ENCODE measurements at regions not wholly inside any gene's neighbourhood (a gene's known extent, or its start where the extent isn't known, plus 50 kb on each side); places are given as distances from the start of the nearest gene placed in this dataset.

DNA sequence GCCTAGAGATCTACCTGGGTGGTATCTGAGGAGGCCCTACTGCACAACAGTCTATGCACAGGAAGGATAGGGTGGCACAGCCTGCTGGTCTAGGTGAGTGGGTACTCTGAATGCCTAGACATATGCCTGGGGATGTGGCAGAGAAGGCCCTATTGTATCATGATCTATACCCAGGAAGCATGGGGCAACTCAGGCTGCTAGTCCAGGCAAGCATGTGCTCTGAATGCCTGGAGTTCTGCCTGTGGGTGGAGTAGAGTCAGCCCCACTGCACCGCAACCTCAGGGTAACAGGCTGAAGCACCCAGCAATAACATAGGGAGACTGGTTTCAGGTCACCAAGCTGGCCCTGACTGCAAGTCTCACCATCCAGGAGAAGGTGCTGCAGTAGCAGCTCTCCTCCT, 224.7 kb downstream of the MFSD1 start:
- no peaks in the 10 kb centered on the region for H3K4me1 ChIP-seq
- H3K4me3 ChIP-seq, result no peak overlapping the region
- DNase-seq, result no peak
- no peaks in the 10 kb centered on the region for H3K27me3 ChIP-seq (replicated peaks in 1 of 7)
- H3K27ac ChIP-seq, result no peak overlapping the region
- no peaks in the 10 kb centered on the region for H3K36me3 ChIP-seq
- WGBS, 5 donors, result 86 to 100% (median 97%) methylated on average over 1 of the region's 1 CpG; no CpG with 5 or more reads in 1 of the 5 donors
- H3K9me3 ChIP-seq, result peaks cover 3 to 49% (median 36%) of the 10 kb centered on the region in 8 donors
- intact Hi-C loops (cut with DNase I; ENCODE audit: low total_unique reads), result no loop called here
- TF ChIP-seq POLR2AphosphoS5 (IDR thresholded peaks at IDR 0.05) (no peak), POLR2A (IDR thresholded peaks at IDR 0.05) (no peak)
- TF ChIP-seq, protein P1, sequence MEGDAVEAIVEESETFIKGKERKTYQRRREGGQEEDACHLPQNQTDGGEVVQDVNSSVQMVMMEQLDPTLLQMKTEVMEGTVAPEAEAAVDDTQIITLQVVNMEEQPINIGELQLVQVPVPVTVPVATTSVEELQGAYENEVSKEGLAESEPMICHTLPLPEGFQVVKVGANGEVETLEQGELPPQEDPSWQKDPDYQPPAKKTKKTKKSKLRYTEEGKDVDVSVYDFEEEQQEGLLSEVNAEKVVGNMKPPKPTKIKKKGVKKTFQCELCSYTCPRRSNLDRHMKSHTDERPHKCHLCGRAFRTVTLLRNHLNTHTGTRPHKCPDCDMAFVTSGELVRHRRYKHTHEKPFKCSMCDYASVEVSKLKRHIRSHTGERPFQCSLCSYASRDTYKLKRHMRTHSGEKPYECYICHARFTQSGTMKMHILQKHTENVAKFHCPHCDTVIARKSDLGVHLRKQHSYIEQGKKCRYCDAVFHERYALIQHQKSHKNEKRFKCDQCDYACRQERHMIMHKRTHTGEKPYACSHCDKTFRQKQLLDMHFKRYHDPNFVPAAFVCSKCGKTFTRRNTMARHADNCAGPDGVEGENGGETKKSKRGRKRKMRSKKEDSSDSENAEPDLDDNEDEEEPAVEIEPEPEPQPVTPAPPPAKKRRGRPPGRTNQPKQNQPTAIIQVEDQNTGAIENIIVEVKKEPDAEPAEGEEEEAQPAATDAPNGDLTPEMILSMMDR (IDR thresholded peaks at IDR 0.05 in 8 of 11, conservative IDR thresholded peaks at IDR 0.05 in 3 of 11), result no peak

DNA sequence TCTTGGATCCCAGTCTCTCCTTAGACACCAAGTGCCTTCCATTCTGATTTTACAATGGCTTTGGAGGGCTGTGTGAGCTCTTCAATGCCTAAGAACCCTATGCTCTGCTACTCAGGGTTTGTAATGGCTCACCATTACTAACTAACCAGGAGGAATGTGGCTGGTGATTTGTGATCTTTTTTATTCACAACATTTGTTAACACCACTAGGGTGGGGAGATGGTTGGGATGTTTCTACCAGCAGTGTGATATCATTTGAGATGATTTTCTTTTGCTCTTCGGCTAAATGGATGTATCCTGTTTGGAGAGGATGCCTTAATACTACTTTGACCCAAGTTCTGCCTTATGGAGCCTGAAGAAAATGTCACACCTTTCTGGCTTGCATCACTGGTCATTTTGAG, 226.9 kb downstream of the MFSD1 start:
- no peak for DNase-seq
- no peak overlapping the region for H3K27ac ChIP-seq
- H3K27me3 ChIP-seq (replicated peaks in 1 of 7), result no peaks in the 10 kb centered on the region
- 64 to 85% (median 72%) methylated on average over 1 of the region's 1 CpG for WGBS, 5 donors
- H3K36me3 ChIP-seq, result no peaks in the 10 kb centered on the region
- peaks cover 0 to 32% (median 16%) of the 10 kb centered on the region in 8 donors for H3K9me3 ChIP-seq
- intact Hi-C loops (cut with DNase I; ENCODE audit: low total_unique reads), result no loop called here
- TF ChIP-seq, protein P1 (IDR thresholded peaks at IDR 0.05 in 8 of 11, conservative IDR thresholded peaks at IDR 0.05 in 3 of 11), result no peak
- TF ChIP-seq POLR2A (IDR thresholded peaks at IDR 0.05), result no peak
- no peak for TF ChIP-seq POLR2AphosphoS5 (IDR thresholded peaks at IDR 0.05)
- no peak overlapping the region for H3K4me3 ChIP-seq
- no peaks in the 10 kb centered on the region for H3K4me1 ChIP-seq

DNA sequence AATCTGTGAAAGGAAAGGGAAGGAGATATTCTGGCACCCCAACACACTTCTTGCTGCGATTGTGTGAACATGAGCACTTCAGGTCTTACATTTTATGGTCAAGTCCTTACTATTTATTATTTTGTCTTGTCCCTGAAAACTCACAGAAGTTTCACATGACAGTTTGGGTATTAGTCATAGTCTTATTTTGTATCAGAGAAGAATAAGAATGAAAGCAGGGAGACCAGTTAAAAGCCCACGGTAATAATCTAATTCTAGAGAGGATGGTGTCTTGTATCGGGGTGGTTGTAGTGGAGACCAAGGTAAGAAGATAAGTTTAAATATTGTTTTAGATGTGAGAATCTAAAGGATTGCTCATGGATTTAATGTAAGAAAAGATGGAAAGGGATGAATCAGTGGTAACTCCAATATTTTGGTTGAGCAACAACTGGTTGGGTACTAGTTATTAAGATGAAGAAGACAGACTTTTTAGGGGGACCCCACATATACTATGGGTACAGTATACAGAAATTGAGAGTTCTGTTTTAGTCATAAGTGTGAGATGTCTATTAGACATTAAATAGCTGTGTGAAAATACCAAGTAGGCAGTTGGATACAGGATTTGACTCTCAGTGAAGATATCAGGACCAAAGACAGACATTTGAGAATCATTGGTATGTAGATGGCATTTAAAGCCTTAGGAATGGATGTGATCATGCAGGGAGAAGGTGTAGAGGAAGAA, 227.6 kb downstream of the MFSD1 start:
- WGBS, 5 donors, result 56 to 76% (median 71%) methylated on average over 3 of the region's 3 CpGs
- Histone ChIP-seq H3K36me3 (no peaks in the 10 kb centered on the region), H3K4me3 (no peak overlapping the region), H3K27me3 (replicated peaks in 1 of 7) (no peaks in the 10 kb centered on the region), H3K4me1 (no peaks in the 10 kb centered on the region), H3K9me3 (peaks cover 0 to 32% (median 11%) of the 10 kb centered on the region in 8 donors), H3K27ac (no peak overlapping the region)
- intact Hi-C loops (cut with DNase I; ENCODE audit: low total_unique reads), result no loop called here
- DNase-seq, result no peak
- TF ChIP-seq, protein P1 (IDR thresholded peaks at IDR 0.05 in 8 of 11, conservative IDR thresholded peaks at IDR 0.05 in 3 of 11), result no peak
- TF ChIP-seq POLR2A (IDR thresholded peaks at IDR 0.05), result no peak
- TF ChIP-seq POLR2AphosphoS5 (IDR thresholded peaks at IDR 0.05), result no peak

DNA sequence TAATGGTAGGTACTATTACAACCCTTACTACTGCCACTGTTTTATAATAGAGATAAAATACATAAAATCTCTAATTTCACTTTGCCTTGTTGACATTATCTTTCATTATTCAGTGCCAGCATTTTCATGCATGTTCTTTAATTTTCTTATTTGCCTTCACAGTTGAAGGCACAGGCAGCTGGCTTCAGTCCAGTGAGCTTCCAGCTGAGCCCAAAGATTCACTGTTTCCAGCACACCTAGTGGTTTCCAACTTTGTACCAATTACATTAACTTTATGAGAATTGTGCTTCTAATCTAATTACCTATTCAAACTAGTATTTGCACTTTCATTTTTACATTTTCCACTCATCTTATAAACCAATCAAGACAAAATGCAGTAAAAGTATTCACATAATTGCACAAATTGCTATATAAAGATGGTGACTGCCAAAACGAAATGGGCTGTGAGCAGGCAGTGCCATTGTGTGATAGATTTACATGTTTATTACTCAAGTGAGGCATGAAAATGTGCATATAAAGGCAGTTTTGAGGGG, 228.3 kb downstream of the MFSD1 start:
- TF ChIP-seq, protein P1 (IDR thresholded peaks at IDR 0.05 in 8 of 11, conservative IDR thresholded peaks at IDR 0.05 in 3 of 11), result no peak
- TF ChIP-seq POLR2AphosphoS5 (IDR thresholded peaks at IDR 0.05), result no peak
- TF ChIP-seq POLR2A (IDR thresholded peaks at IDR 0.05), result no peak
- intact Hi-C loops (cut with DNase I; ENCODE audit: low total_unique reads), result no loop called here

More for the DNA sequence above, 228.3 kb downstream of the MFSD1 start:
- Histone ChIP-seq H3K4me3 (no peak overlapping the region), H3K9me3 (peaks cover 0 to 28% (median 6%) of the 10 kb centered on the region in 8 donors), H3K27me3 (replicated peaks in 1 of 7) (no peaks in the 10 kb centered on the region), H3K27ac (no peak overlapping the region), H3K4me1 (no peaks in the 10 kb centered on the region), H3K36me3 (no peaks in the 10 kb centered on the region)
- WGBS, 5 donors, result 40 to 77% (median 66%) methylated on average over 1 of the region's 1 CpG
- no peak for DNase-seq

Data from spleen (tissue), 11 donors.